ENCODE measurements at regions not wholly inside any gene's neighbourhood (a gene's known extent, or its start where the extent isn't known, plus 50 kb on each side); places are given as distances from the start of the nearest gene placed in this dataset.
A peak's percentile ranks its signal among the peaks of the same experiment; 100 is the strongest.

- no peak for DNase-seq (ENCODE audit: low read depth)
- no peak for TF ChIP-seq CTCF (IDR thresholded peaks at IDR 0.05; ENCODE audit: insufficient read depth, low read length, poor library complexity, severe bottlenecking)
Measured at GRCh38 chr13:70330697-70331361, 222.6 kb upstream of the KLHL1 start.

GRCh38 chr13:70324519-70324918 is 216.3 kb upstream of the KLHL1 start:
- no peaks in the 10 kb centered on the region for H3K27me3 ChIP-seq (ENCODE audit: control insufficient read depth, insufficient read depth, low read length)
- DNase-seq (ENCODE audit: low read depth): no peak
- no peak for TF ChIP-seq CTCF (IDR thresholded peaks at IDR 0.05; ENCODE audit: insufficient read depth, low read length, poor library complexity, severe bottlenecking)
- no peaks in the 10 kb centered on the region for H3K36me3 ChIP-seq (ENCODE audit: control insufficient read depth, insufficient read depth, low read length)
- H3K4me3 ChIP-seq (ENCODE audit: low read depth, low read length): no peak overlapping the region

More at GRCh38 chr13:70330697-70331361, 222.6 kb upstream of the KLHL1 start:
- no peak overlapping the region for H3K4me3 ChIP-seq (ENCODE audit: low read depth, low read length)
- no peaks in the 10 kb centered on the region for H3K27me3 ChIP-seq (ENCODE audit: control insufficient read depth, insufficient read depth, low read length)
- no peaks in the 10 kb centered on the region for H3K36me3 ChIP-seq (ENCODE audit: control insufficient read depth, insufficient read depth, low read length)

- Histone ChIP-seq H3K4me3 (ENCODE audit: low read depth, low read length) (no peak overlapping the region), H3K27me3 (ENCODE audit: control insufficient read depth, insufficient read depth, low read length) (no peaks in the 10 kb centered on the region), H3K36me3 (ENCODE audit: control insufficient read depth, insufficient read depth, low read length) (no peaks in the 10 kb centered on the region)
- DNase-seq (ENCODE audit: low read depth): no peak
- no peak for TF ChIP-seq CTCF (IDR thresholded peaks at IDR 0.05; ENCODE audit: insufficient read depth, low read length, poor library complexity, severe bottlenecking)
Measured at GRCh38 chr13:70311191-70311590, 202.9 kb upstream of the KLHL1 start.

GRCh38 chr13:70310396-70311119 is 202.3 kb upstream of the KLHL1 start:
- H3K36me3 ChIP-seq (ENCODE audit: control insufficient read depth, insufficient read depth, low read length): no peaks in the 10 kb centered on the region
- no peak overlapping the region for H3K4me3 ChIP-seq (ENCODE audit: low read depth, low read length)
- TF ChIP-seq CTCF (IDR thresholded peaks at IDR 0.05; ENCODE audit: insufficient read depth, low read length, poor library complexity, severe bottlenecking): peak; percentile 53
- no peaks in the 10 kb centered on the region for H3K27me3 ChIP-seq (ENCODE audit: control insufficient read depth, insufficient read depth, low read length)
- peak; percentile 10 for DNase-seq (ENCODE audit: low read depth)

GRCh38 chr13:70297189-70297616 is 189.0 kb upstream of the KLHL1 start:
- Histone ChIP-seq H3K36me3 (ENCODE audit: control insufficient read depth, insufficient read depth, low read length) (no peaks in the 10 kb centered on the region), H3K4me3 (ENCODE audit: low read depth, low read length) (no peak overlapping the region), H3K27me3 (ENCODE audit: control insufficient read depth, insufficient read depth, low read length) (no peaks in the 10 kb centered on the region)
- no peak for TF ChIP-seq CTCF (IDR thresholded peaks at IDR 0.05; ENCODE audit: insufficient read depth, low read length, poor library complexity, severe bottlenecking)
- no peak for DNase-seq (ENCODE audit: low read depth)

All from kidney epithelial cell (primary cell).